ENCODE measurements at regions not wholly inside any gene's neighbourhood (a gene's known extent, or its start where the extent isn't known, plus 50 kb on each side); places are given as distances from the start of the nearest gene placed in this dataset.

- peak; percentile 98 for DNase-seq (ENCODE audit: low spot score)
Observed at GRCh38 chr1:212558693-212559480, 49.7 kb upstream of the ATF3 start.
